ENCODE measurements at regions not wholly inside any gene's neighbourhood (a gene's known extent, or its start where the extent isn't known, plus 50 kb on each side); places are given as distances from the start of the nearest gene placed in this dataset.
"Not testable (repeated sequence)": the region's sequence is repeated elsewhere in the genome, so short reads cannot be mapped to it uniquely, and the experiment has no call there.

- DNase-seq, result no peak
Measured at GRCh38 chr5:56763711-56764466, 51.5 kb upstream of the MAP3K1 start.

- no peak for DNase-seq
Measured at GRCh38 chr5:56763182-56763581, 52.2 kb upstream of the MAP3K1 start.

- no peak for DNase-seq
Measured at GRCh38 chr5:56761151-56761885, 54.0 kb upstream of the MAP3K1 start.

GRCh38 chr5:56760723-56761122, 54.6 kb upstream of the MAP3K1 start:
- no peak for DNase-seq

GRCh38 chr5:56759521-56760216, 55.7 kb upstream of the MAP3K1 start:
- DNase-seq, result no peak

GRCh38 chr5:56757077-56757476, 58.3 kb upstream of the MAP3K1 start:
- DNase-seq, result no peak

- no peak for DNase-seq
Measured at GRCh38 chr5:56755036-56755555, 60.3 kb upstream of the MAP3K1 start.

GRCh38 chr5:56753588-56753987, 61.8 kb upstream of the MAP3K1 start:
- not testable (repeated sequence) for DNase-seq

GRCh38 chr5:56751572-56752313, 63.6 kb upstream of the MAP3K1 start:
- DNase-seq, result no peak

- DNase-seq, result no peak
Measured at GRCh38 chr5:56749842-56750241, 65.5 kb upstream of the MAP3K1 start.

GRCh38 chr5:56746553-56747339, 68.6 kb upstream of the MAP3K1 start:
- DNase-seq, result no peak

- DNase-seq, result no peak
Measured at GRCh38 chr5:56745864-56746263, 69.5 kb upstream of the MAP3K1 start.

- DNase-seq, result no peak
Measured at GRCh38 chr5:56740868-56741267, 74.5 kb upstream of the MAP3K1 start.

- no peak for DNase-seq
Measured at GRCh38 chr5:56739990-56740389, 75.4 kb upstream of the MAP3K1 start.

GRCh38 chr5:56737951-56738606, 77.3 kb upstream of the MAP3K1 start:
- DNase-seq, result no peak

GRCh38 chr5:56737002-56737621, 78.2 kb upstream of the MAP3K1 start:
- DNase-seq, result no peak

- no peak for DNase-seq
Measured at GRCh38 chr5:56735849-56736641, 79.3 kb upstream of the MAP3K1 start.

- DNase-seq, result no peak
Measured at GRCh38 chr5:56734091-56734694, 81.2 kb upstream of the MAP3K1 start.

- no peak for DNase-seq
Measured at GRCh38 chr5:56733580-56733979, 81.8 kb upstream of the MAP3K1 start.
